ENCODE measurements at regions not wholly inside any gene's neighbourhood (a gene's known extent, or its start where the extent isn't known, plus 50 kb on each side); places are given as distances from the start of the nearest gene placed in this dataset.

DNA sequence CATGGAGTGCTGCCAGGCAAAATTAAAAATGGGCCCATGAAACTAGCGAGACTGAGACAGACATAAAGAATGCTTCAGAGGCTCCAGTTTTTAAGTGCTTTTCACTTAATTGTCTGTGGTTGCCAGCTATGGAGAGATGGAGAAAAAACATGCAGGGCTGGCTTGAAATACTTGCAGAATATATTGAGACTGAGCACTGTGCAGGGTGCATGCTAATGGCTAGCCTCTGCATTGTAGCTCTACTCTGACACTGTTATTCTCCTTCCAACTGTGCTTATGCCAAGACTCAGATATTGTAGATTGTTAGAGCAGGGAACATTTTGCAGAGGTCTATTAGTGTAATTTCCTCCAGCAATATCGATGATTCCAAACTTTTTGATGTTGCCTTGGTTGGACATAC lies 735.0 kb downstream of the PDCD6IP start:
- H3K4me3 ChIP-seq (ENCODE audit: low read depth, low read length), result no peak overlapping the region
- no peak for DNase-seq (ENCODE audit: low read depth)
- TF ChIP-seq CTCF (IDR thresholded peaks at IDR 0.05; ENCODE audit: insufficient read depth, low read depth, low read length, missing control alignments), result no peak

DNA sequence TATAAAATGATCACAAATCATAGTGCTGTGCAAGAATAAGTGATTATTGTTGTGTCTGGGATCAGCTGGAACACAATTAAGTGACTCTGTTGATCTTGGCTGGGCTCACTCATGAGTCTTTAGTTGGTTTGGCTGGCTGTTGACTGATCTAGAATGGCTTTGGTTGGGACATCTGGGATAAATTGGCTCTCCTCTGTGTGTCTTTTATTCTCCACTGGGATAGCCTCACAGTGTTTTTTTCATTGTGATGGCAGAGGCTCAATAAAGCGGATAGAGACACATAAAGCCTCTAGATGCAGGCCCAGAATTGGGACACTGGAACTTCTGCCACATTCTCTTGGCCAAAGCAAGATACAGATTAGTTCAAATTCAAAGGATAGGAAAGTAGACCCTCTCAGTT lies 735.6 kb downstream of the PDCD6IP start:
- no peak overlapping the region for H3K4me3 ChIP-seq (ENCODE audit: low read depth, low read length)
- DNase-seq (ENCODE audit: low read depth), result no peak
- TF ChIP-seq CTCF (IDR thresholded peaks at IDR 0.05; ENCODE audit: insufficient read depth, low read depth, low read length, missing control alignments), result no peak

- no peak for DNase-seq (ENCODE audit: low read depth)
- TF ChIP-seq CTCF (IDR thresholded peaks at IDR 0.05; ENCODE audit: insufficient read depth, low read depth, low read length, missing control alignments), result no peak
- no peak overlapping the region for H3K4me3 ChIP-seq (ENCODE audit: low read depth, low read length)
Observed at GRCh38 chr3:34544136-34544535, 745.7 kb downstream of the PDCD6IP start.

- DNase-seq (ENCODE audit: low read depth), result no peak
- H3K4me3 ChIP-seq (ENCODE audit: low read depth, low read length), result no peak overlapping the region
- no peak for TF ChIP-seq CTCF (IDR thresholded peaks at IDR 0.05; ENCODE audit: insufficient read depth, low read depth, low read length, missing control alignments)
Observed at GRCh38 chr3:34547297-34547920, 749.0 kb downstream of the PDCD6IP start.

- no peak for DNase-seq (ENCODE audit: low read depth)
- no peak overlapping the region for H3K4me3 ChIP-seq (ENCODE audit: low read depth, low read length)
- no peak for TF ChIP-seq CTCF (IDR thresholded peaks at IDR 0.05; ENCODE audit: insufficient read depth, low read depth, low read length, missing control alignments)
Observed at GRCh38 chr3:34567266-34567665, 768.8 kb downstream of the PDCD6IP start.

DNA sequence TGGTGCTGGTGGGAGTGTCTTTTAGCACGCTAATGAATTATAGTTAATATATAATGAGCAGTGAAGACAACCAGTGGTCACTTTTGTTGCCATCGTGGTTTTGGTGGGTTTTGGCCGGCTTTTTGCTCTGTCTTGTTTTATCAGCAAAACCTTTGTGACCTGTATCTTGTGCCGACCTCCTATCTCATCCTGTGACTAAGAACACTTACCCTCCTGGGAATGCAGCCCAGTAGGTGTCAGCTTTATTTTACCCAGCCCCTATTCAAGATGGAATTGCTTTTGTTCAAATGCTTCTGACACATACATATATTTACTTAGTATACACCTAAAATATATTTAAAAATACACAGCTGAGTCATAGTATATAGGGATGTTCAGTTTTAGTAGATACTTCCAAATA lies 770.3 kb downstream of the PDCD6IP start:
- no peak for DNase-seq (ENCODE audit: low read depth)
- no peak for TF ChIP-seq CTCF (IDR thresholded peaks at IDR 0.05; ENCODE audit: insufficient read depth, low read depth, low read length, missing control alignments)
- no peak overlapping the region for H3K4me3 ChIP-seq (ENCODE audit: low read depth, low read length)

- no peak for DNase-seq (ENCODE audit: low read depth)
- TF ChIP-seq CTCF (IDR thresholded peaks at IDR 0.05; ENCODE audit: insufficient read depth, low read depth, low read length, missing control alignments), result no peak
- no peak overlapping the region for H3K4me3 ChIP-seq (ENCODE audit: low read depth, low read length)
Observed at GRCh38 chr3:34569437-34569836, 771.0 kb downstream of the PDCD6IP start.
